GM12874 (cell line): ENCODE measurements at regions not wholly inside any gene's neighbourhood (a gene's known extent, or its start where the extent isn't known, plus 50 kb on each side); places are given as distances from the start of the nearest gene placed in this dataset.

Source experiments
- CTCF ChIP-seq: IDR thresholded peaks from 2 replicates; pipeline ENCODE4 v1.5.1; 2011; ENCODE audit warnings: low read depth, mild to moderate bottlenecking, control low read depth, low read length, moderate library complexity; ENCODE audit not compliant: insufficient read depth

- TF ChIP-seq CTCF = no peak
Measured at GRCh38 chr4:144202081-144202480, 61.6 kb upstream of the GYPA start.

GRCh38 chr4:144203155-144203554 lies 62.6 kb upstream of the GYPA start:
- no peak for TF ChIP-seq CTCF

- TF ChIP-seq CTCF = no peak
Measured at GRCh38 chr4:144204431-144204830, 63.9 kb upstream of the GYPA start.

- no peak for TF ChIP-seq CTCF
Measured at GRCh38 chr4:144206711-144207110, 66.2 kb upstream of the GYPA start.

- TF ChIP-seq CTCF = no peak
Measured at GRCh38 chr4:144208074-144208473, 67.6 kb upstream of the GYPA start.

- no peak for TF ChIP-seq CTCF
Measured at GRCh38 chr4:144209491-144209890, 69.0 kb upstream of the GYPA start.

GRCh38 chr4:144213371-144213770 lies 72.9 kb upstream of the GYPA start:
- no peak for TF ChIP-seq CTCF

- no peak for TF ChIP-seq CTCF
Measured at GRCh38 chr4:144223149-144223548, 82.6 kb upstream of the GYPA start.
